Spleen (tissue), 7 donors: ENCODE measurements at regions not wholly inside any gene's neighbourhood (a gene's known extent, or its start where the extent isn't known, plus 50 kb on each side); places are given as distances from the start of the nearest gene placed in this dataset.

Source experiments
- CTCF ChIP-seq, 11 experiments: fragments of 200-600 bp in 7 of 11; fragments of 450-650 bp in 4 of 11; sonication (generic) in 4 of 11; IDR thresholded peaks in 8 of 11; conservative IDR thresholded peaks in 3 of 11; 1 replicate in 7 of 11; 2 replicates in 4 of 11; pipeline versions ENCODE4 v1.4.0 to v1.8.0; 2016 to 2021; ENCODE audit warnings: antibody characterized with exemption in 11 of 11, inconsistent platforms in 4 of 11, mild to moderate bottlenecking in 1 of 11
- POLR2A ChIP-seq, 3 donors: fragments of 450-650 bp; IDR thresholded peaks; one replicate each; pipeline ENCODE4 v1.5.1; 2017; ENCODE audit warnings: antibody characterized with exemption in 3 of 3, mild to moderate bottlenecking in 1 of 3
- donor health status: DM: no; HTN: no; CAD: no; lungs with moderate emphysema.
- donor health status: DM: no; HTN: no; CAD: no.
- donor health status: DM: no; HTN: no; CAD: no.

GRCh38 chr11:127972816-127973215 lies 614.5 kb downstream of the ETS1 start:
- TF ChIP-seq CTCF (IDR thresholded peaks at IDR 0.05 in 8 of 11, conservative IDR thresholded peaks at IDR 0.05 in 3 of 11) (no peak), POLR2A (IDR thresholded peaks at IDR 0.05) (no peak)
